ENCODE measurements at regions not wholly inside any gene's neighbourhood (a gene's known extent, or its start where the extent isn't known, plus 50 kb on each side); places are given as distances from the start of the nearest gene placed in this dataset.

DNA sequence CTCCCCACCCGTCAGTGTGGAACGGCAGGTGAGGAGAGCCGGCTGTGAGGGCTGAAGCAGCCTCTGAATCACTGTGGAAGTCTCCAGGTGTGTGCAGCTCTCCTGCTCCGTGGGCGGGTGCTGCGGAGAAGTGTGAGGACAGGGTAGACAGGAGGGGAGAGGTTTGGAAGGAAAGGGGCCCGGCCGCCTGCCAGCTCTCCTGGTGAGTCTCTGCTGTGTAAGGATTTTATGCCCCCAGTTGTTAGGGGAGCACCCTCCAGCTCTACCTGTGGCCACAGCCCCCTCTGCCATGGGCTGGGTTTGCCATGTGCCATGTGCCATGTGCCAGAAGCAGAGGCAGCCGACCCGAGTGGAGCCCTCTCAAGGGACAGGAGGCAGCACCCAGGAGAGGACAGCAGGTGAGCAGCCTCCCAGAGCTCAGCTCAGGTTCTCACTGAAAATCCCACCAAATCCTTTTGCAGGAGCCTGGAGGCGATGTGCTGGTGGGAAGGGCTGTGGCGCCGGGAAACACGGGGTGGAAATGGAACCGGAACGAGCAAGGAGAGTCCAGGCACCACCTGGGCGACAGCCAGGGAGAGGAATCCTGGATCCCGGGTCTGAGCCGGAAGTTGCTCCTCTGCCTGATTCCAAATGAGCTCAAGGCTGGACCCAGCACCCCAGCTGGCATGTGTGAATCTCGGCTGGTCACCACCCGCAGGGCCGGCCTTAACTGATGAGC is 804.4 kb downstream of the BRD1 start:
- POLR2A ChIA-PET, result no interaction called here
- intact Hi-C loops (cut with micrococcal nuclease), result no loop called here

More for the DNA sequence above, 804.4 kb downstream of the BRD1 start:
- TF ChIP-seq ZNF274 (IDR thresholded peaks at IDR 0.05; ENCODE audit: low read depth, low read length) (no peak), TCF7L2 (IDR thresholded peaks at IDR 0.05; ENCODE audit: borderline replicate concordance, extremely low read depth, insufficient read depth, insufficient read length) (no peak), MAX (IDR thresholded peaks at IDR 0.05) (no peak), POLR2AphosphoS5 (IDR thresholded peaks at IDR 0.05; ENCODE audit: low read depth, low read length) (no peak), POLR2A (IDR thresholded peaks at IDR 0.05; ENCODE audit: borderline replicate concordance, extremely low read depth, insufficient read depth, insufficient read length) (no peak), CBX3 (IDR thresholded peaks at IDR 0.05; ENCODE audit: low read depth) (no peak), JUND (IDR thresholded peaks at IDR 0.05) (no peak), EGR1 (IDR thresholded peaks at IDR 0.05; ENCODE audit: low read depth) (no peak), SRF (IDR thresholded peaks at IDR 0.05; ENCODE audit: low read depth) (no peak), CEBPB (IDR thresholded peaks at IDR 0.05; ENCODE audit: low read depth) (no peak), EZH2phosphoT487 (IDR thresholded peaks at IDR 0.05; ENCODE audit: borderline replicate concordance) (no peak), EZH2 (IDR thresholded peaks at IDR 0.05) (no peak)
- TF ChIP-seq, protein P1, sequence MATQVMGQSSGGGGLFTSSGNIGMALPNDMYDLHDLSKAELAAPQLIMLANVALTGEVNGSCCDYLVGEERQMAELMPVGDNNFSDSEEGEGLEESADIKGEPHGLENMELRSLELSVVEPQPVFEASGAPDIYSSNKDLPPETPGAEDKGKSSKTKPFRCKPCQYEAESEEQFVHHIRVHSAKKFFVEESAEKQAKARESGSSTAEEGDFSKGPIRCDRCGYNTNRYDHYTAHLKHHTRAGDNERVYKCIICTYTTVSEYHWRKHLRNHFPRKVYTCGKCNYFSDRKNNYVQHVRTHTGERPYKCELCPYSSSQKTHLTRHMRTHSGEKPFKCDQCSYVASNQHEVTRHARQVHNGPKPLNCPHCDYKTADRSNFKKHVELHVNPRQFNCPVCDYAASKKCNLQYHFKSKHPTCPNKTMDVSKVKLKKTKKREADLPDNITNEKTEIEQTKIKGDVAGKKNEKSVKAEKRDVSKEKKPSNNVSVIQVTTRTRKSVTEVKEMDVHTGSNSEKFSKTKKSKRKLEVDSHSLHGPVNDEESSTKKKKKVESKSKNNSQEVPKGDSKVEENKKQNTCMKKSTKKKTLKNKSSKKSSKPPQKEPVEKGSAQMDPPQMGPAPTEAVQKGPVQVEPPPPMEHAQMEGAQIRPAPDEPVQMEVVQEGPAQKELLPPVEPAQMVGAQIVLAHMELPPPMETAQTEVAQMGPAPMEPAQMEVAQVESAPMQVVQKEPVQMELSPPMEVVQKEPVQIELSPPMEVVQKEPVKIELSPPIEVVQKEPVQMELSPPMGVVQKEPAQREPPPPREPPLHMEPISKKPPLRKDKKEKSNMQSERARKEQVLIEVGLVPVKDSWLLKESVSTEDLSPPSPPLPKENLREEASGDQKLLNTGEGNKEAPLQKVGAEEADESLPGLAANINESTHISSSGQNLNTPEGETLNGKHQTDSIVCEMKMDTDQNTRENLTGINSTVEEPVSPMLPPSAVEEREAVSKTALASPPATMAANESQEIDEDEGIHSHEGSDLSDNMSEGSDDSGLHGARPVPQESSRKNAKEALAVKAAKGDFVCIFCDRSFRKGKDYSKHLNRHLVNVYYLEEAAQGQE (IDR thresholded peaks at IDR 0.05; ENCODE audit: low read depth), result no peak
- TF ChIP-seq, protein P2, sequence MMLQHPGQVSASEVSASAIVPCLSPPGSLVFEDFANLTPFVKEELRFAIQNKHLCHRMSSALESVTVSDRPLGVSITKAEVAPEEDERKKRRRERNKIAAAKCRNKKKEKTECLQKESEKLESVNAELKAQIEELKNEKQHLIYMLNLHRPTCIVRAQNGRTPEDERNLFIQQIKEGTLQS (IDR thresholded peaks at IDR 0.05), result no peak
- Histone ChIP-seq H3K27ac (ENCODE audit: low read depth, low read length) (no peak overlapping the region), H4K20me1 (ENCODE audit: insufficient read depth) (no peaks in the 10 kb centered on the region), H3K79me2 (ENCODE audit: insufficient read depth, low read length) (no peaks in the 10 kb centered on the region), H2AFZ (ENCODE audit: low read depth, low read length, poor library complexity, severe bottlenecking) (no peak overlapping the region), H3K9me3 (ENCODE audit: control insufficient read depth in 1 of 2, insufficient read depth in 1 of 2, low read depth in 1 of 2, low read length in 2 of 2) (no peaks in the 10 kb centered on the region), H3K9me2 (ENCODE audit: insufficient read depth) (no peaks in the 10 kb centered on the region), H3K4me1 (ENCODE audit: control insufficient read depth in 1 of 2, insufficient read depth in 2 of 2, low read length in 2 of 2) (no peaks in the 10 kb centered on the region), H3K4me2 (ENCODE audit: low read length) (no peak overlapping the region), H3K4me3 (replicated peaks in 1 of 2; ENCODE audit: low read depth in 1 of 2, low read length in 2 of 2) (no peak overlapping the region), H3K9ac (ENCODE audit: low read length) (no peak overlapping the region), H3K27me3 (ENCODE audit: insufficient read depth, low read length) (peaks cover 13% of the 10 kb centered on the region), H3K36me3 (ENCODE audit: control insufficient read depth in 1 of 2, insufficient read depth in 2 of 2, low read length in 2 of 2) (no peaks in the 10 kb centered on the region)
- CTCF ChIA-PET, result no interaction called here
- RAD21 ChIA-PET (ENCODE audit: low non-redundant PET in 1 of 2, low total read pairs in 2 of 2, uncharacterized antibody in 2 of 2, unreplicated experiment in 2 of 2), result no interaction called here
- DNase-seq (ENCODE audit: low read depth, low spot score) (no peak), ATAC-seq (no peak)
- no TSS peak for BruUV-seq (replicated peaks)
